HTR-8/SVneo (cell line): ENCODE measurements at regions not wholly inside any gene's neighbourhood (a gene's known extent, or its start where the extent isn't known, plus 50 kb on each side); places are given as distances from the start of the nearest gene placed in this dataset.
"Not testable (repeated sequence)": the region's sequence is repeated elsewhere in the genome, so short reads cannot be mapped to it uniquely, and the experiment has no call there.

Experiments used
- DNase-seq: peaks from one replicate; pipeline ENCODE4 v3.0.0; 2011; ENCODE audit warnings: low spot score, mixed read lengths; ENCODE audit not compliant: insufficient read length
- FAIRE-seq: peaks from 2 replicates; lab custom pipeline; 2011; peaks lifted over from hg19 to GRCh38; lab: Jason Lieb, UNC

DNA sequence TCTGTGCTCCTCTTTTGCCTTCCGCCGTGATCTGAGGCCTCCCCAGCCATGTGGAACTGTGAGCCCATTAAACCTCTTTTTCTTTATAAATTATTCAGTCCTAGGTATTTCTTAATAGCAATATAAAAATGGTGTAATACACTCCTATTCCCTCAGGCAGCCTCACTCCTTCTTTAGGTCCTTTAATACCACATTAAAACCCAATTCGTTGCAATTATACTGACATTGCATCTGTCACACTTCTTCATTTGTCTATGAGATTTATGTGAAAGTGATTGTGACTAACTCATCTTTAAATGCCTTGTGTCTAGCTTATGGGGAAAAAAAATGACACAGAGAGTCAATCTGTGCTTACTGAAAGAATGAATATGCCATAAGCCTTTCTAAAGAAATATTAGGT lies 1035.2 kb upstream of the SLIT2 start:
- FAIRE-seq (no peak), DNase-seq (no peak)

DNA sequence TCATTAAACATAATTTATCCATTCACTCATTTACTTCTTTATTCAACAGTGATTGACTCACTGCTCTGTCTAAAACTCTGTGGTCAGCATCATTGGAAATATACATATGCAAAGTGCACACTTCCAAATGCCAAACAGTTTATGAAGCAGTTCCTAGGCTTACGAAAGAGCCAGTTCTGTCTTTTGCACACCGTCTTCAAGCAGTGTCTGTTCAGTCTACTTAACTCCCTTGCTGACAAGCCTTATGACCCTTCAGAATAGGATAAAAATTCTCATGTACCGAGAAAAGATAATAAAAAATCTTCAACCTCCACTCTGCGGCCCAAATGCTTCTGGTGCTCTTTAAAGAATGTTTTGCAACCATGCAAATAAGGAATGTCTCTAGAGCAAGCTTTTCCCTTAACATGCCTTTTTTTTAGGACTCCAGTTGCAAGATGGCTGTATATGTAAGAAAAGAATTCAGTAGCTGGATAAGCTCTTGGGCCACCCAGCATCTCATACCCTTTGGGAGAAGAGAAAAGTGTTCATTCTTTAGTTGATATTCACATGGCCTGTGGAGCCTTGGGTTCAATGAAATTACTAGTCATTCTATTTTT lies 1037.0 kb upstream of the SLIT2 start:
- FAIRE-seq (no peak), DNase-seq (no peak)

DNA sequence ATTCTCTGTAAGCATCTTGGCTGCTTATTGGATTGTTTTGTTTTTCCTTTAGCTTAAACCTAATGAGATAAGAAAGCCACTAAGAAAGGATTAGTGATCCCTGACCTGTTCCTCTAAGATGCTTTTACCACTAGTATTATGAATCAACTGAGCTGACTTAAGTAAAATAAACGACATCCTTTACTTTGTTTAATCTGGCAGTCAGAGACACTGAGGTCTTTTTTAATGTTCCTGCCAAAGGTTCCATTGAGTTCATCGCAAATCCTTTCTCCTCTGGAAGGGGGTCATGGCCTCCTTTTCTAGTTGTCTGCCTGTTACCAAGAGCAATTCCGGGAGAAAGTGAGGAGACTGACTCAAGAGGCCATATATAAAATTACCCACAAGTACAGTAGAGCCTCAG lies 1038.3 kb upstream of the SLIT2 start:
- DNase-seq, result no peak
- FAIRE-seq, result no peak

DNA sequence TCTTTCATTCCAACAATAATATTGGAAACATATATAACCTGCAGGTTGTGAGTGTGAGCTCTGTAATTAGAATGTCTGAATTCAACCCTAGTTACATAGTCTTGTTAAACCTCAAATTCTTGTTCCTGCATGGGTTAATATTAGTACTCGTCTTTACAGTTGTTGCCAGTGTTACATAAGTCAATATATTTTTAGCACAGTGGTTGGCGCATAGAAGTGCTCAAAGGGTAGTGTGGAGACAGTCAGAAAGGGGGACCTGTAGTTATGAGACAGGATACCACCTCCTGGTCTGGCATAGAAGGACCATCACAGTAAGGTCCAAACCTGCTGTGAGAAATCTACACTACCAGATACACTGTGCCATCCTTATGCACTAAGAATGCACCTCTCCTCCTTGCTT lies 1045.9 kb upstream of the SLIT2 start:
- DNase-seq (no peak), FAIRE-seq (no peak)

DNA sequence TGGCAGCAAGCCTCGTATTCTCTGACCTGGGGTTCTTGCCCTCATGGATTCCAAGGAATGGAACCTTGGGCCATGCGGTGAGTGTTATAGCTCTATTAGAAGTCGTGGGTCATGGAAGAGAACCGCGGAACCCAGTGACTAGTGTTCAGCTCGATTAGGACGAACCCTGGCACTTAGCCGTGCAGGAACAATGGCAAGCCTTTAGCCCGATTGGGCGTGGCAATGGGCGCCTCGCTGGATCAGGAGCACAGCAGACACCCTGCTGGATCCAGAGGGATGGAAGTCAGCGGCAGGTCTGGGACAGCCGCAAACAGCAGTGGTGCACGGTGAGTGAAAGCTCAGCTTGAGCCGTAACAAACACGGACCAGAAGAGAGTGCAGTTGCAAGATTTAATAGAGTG lies 1053.9 kb upstream of the SLIT2 start:
- not testable (repeated sequence) for DNase-seq, FAIRE-seq

- no peak for FAIRE-seq
These were observed 1056.0 kb upstream of the SLIT2 start for GRCh38 chr4:19195696-19196095.

GRCh38 chr4:19194672-19195071 lies 1057.0 kb upstream of the SLIT2 start:
- no peak for DNase-seq
- no peak for FAIRE-seq

More at GRCh38 chr4:19195696-19196095, 1056.0 kb upstream of the SLIT2 start:
- DNase-seq, result no peak

- FAIRE-seq, result no peak
These were observed 1058.3 kb upstream of the SLIT2 start for GRCh38 chr4:19193274-19193981.

DNA sequence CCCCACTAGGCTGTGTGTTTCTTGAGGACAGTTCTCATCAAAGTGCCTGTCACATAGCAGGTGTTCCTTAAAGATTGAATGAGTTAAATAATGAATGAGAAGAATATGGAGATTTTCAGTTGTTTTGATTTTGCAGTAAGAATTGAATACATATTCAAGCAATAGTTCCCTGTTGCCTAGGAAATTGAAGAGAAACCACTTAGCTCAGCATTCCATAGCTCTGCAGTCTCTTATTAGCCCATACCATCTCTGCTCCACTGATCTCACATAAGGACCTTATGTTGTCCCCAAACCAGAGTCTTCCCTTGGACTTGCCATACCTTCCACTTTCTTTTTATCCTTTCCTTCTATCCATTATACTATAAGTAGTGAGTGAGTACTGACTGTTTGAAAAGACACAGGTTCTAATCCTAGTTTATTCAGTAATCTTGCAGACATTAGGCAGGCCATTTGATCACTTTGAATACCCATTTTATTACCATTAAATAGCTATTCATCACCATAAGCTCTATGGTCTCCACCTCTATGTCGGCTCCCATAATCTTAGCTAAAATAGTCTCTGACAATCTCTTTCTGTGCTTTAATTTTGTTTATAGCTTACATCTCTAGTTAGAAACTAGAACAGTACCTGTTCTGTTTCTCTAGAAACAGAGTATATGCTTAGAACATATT lies 1059.6 kb upstream of the SLIT2 start:
- DNase-seq (no peak), FAIRE-seq (no peak)

More at GRCh38 chr4:19193274-19193981, 1058.3 kb upstream of the SLIT2 start:
- no peak for DNase-seq

DNA sequence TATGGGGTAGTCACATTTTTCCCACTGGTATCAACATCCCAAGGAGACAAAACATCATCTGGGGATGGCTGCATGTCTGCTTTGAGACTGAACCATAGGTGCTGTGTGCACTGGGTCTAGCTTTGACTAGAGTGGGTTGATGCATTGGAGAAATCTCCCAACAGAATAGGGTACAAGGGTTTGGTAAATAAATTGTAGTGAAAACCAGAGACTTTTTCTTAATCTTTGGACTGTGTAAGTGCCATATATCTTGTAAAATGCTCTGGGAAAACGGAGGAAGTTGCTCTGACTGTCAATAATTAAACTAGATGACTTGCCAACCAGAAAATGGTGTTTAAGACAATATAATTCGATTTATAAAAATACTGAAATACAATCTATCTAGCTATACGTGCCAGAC lies 1064.0 kb upstream of the SLIT2 start:
- FAIRE-seq (no peak), DNase-seq (no peak)

- no peak for DNase-seq
- FAIRE-seq, result no peak
These were observed 1064.6 kb upstream of the SLIT2 start for GRCh38 chr4:19187096-19187495.

GRCh38 chr4:19181631-19182030 lies 1070.1 kb upstream of the SLIT2 start:
- FAIRE-seq, result not testable (repeated sequence)

GRCh38 chr4:19178835-19179234 lies 1072.9 kb upstream of the SLIT2 start:
- DNase-seq, result no peak
- no peak for FAIRE-seq

More at GRCh38 chr4:19181631-19182030, 1070.1 kb upstream of the SLIT2 start:
- DNase-seq, result not testable (repeated sequence)

- peak; percentile 5 for DNase-seq
- no peak for FAIRE-seq
These were observed 1074.1 kb upstream of the SLIT2 start for GRCh38 chr4:19177616-19178015.

- FAIRE-seq (no peak), DNase-seq (no peak)
These were observed 1079.9 kb upstream of the SLIT2 start for GRCh38 chr4:19171832-19172231.

GRCh38 chr4:19167311-19167710 lies 1084.4 kb upstream of the SLIT2 start:
- FAIRE-seq (no peak), DNase-seq (no peak)

GRCh38 chr4:19164334-19164733 lies 1087.4 kb upstream of the SLIT2 start:
- DNase-seq, result no peak
- no peak for FAIRE-seq

DNA sequence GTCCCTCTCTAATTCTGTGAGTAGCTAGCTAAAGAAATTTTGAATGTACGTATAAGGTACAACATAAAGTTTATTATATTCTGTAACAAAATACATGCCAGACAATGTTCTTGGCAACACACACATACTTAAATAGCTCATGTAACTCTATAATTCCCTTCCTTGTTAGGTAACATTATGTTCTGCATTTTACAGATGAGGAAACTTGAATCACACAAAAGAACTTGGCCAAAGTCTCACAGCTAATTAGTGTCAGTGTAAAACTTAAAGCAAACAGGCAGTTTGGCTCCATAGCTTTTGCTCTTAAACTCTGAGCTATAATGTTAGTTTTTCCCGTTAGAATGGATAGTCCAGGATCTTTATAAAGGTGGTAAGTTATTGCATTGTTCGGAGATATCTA lies 1091.8 kb upstream of the SLIT2 start:
- DNase-seq (no peak), FAIRE-seq (no peak)

DNA sequence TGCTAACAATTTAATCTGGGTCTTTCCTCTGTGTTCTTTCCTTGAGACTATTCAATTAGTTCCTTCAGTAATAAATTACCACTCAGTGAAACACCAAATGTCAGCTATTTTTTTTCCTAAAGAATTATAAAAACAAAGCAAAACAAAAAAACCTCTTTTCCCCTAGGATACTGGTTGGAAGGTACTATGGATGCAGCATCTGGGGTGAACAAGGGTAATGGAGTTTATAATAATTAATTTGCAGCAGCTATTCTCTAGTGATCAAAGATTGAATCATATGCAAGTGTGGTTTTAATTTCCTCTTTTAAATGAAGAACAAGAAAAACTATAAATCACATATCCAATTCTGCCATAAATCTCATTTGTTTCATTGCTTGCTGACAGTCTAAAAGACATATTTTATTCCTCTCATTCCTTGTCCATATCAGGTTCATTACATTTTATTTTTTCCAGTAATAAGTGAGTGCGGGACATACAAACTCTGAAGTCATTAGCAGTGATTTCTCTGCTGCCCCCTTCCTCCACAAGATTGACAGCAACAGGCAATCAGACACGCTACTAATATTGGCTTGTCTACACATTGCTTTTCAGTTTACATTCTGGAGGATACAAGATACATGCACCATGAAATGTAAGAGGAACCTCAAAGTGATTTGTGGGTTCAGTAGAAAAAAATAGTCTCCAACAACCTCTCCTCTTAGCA lies 1093.4 kb upstream of the SLIT2 start:
- DNase-seq (no peak), FAIRE-seq (no peak)

DNA sequence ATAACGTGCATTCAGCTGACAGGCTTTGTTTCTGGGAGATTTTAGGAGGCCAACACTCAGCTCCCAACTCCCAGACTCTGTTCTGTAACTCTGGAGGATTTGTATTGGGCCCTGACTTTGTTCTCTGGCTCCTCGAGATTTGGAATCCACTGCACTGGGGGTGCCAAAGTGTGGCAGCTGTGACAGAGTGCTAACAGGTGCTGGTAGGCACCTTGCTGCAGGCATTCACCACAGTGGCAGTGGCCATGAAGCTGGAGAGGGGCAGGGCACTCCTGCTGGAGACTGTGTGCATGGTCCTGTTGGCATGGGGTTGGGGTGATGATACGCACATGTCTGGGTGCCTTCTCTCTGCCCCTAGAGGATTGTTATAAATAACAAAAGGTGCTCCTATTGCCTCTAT lies 1094.9 kb upstream of the SLIT2 start:
- DNase-seq (no peak), FAIRE-seq (no peak)

GRCh38 chr4:19155568-19155967 lies 1096.1 kb upstream of the SLIT2 start:
- FAIRE-seq (no peak), DNase-seq (no peak)
